Gastrocnemius medialis (tissue), 4 donors: ENCODE measurements at regions not wholly inside any gene's neighbourhood (a gene's known extent, or its start where the extent isn't known, plus 50 kb on each side); places are given as distances from the start of the nearest gene placed in this dataset.

ENCODE experiments used
- ATAC-seq, 2 donors: fragments of 150-250 bp; one replicate each; pipeline ENCODE4 v1.9.1; 2016
- DNase-seq, 2 donors: peaks; one replicate each; pipeline ENCODE4 v3.0.0-alpha.2; 2019
- H3K27ac ChIP-seq, 4 donors: fragments of 200-600 bp; sonication (generic); 1 replicate in 1 of 4; 2 replicates in 3 of 4; pipeline ENCODE4 v1.5.1; 2016 to 2018; ENCODE audit warnings: mild to moderate bottlenecking in 2 of 4, moderate library complexity in 1 of 4
- H3K27me3 ChIP-seq, 3 donors: fragments of 200-600 bp; sonication (generic) in 2 of 3; 1 replicate in 1 of 3; 2 replicates in 2 of 3; pipeline versions ENCODE4 v1.5.1 to v1.6.0; 2016 to 2019; ENCODE audit warnings: mild to moderate bottlenecking in 1 of 3, moderate library complexity in 1 of 3
- H3K36me3 ChIP-seq, 2 donors: fragments of 200-600 bp; sonication (generic) in 1 of 2; one replicate each; pipeline ENCODE4 v1.5.1; 2017 to 2018
- H3K4me1 ChIP-seq, 2 donors: fragments of 200-600 bp; sonication (generic) in 1 of 2; one replicate each; pipeline ENCODE4 v1.5.1; 2016 to 2017; ENCODE audit warnings: mild to moderate bottlenecking in 2 of 2
- H3K4me3 ChIP-seq, 4 donors: fragments of 200-600 bp; sonication (generic) in 3 of 4; 1 replicate in 1 of 4; 2 replicates in 3 of 4; pipeline ENCODE4 v1.5.1; 2016 to 2019; ENCODE audit warnings: mild to moderate bottlenecking in 2 of 4
- H3K9me3 ChIP-seq, 3 donors: fragments of 200-600 bp; sonication (generic) in 2 of 3; 1 replicate in 1 of 3; 2 replicates in 2 of 3; pipeline ENCODE4 v1.5.1; 2016 to 2019
- POLR2A ChIP-seq, 2 donors: fragments of 450-650 bp; IDR thresholded peaks; one replicate each; pipeline ENCODE4 v1.6.1; 2017; ENCODE audit warnings: antibody characterized with exemption in 2 of 2, mild to moderate bottlenecking in 2 of 2, moderate library complexity in 2 of 2
- in situ Hi-C, 4 donors: fragments of 200-750 bp; cut with MboI; loops; one replicate each; pipeline versions ENCODE4 v1.15.0 to v1.8.0; 2017; ENCODE audit warnings: low sequenced_read_pairs in 4 of 4
- intact Hi-C: fragments of 100-400 bp; cut with DNase I; formaldehyde crosslinking; loops from one replicate; pipeline ENCODE4 v1.15.1; 2023; ENCODE audit warnings: low total_unique reads
- TF ChIP-seq, protein P1 (sequence below), 5 experiments: fragments of 450-650 bp in 3 of 5; fragments of 200-600 bp in 2 of 5; sonication (generic) in 2 of 5; IDR thresholded peaks in 4 of 5; conservative IDR thresholded peaks in 1 of 5; 1 replicate in 4 of 5; 2 replicates in 1 of 5; pipeline ENCODE4 v1.5.1; 2016 to 2019; ENCODE audit warnings: antibody characterized with exemption in 5 of 5, mild to moderate bottlenecking in 3 of 5, moderate library complexity in 3 of 5

- H3K9me3 ChIP-seq: no peaks in the 10 kb centered on the region
- H3K4me3 ChIP-seq: no peak overlapping the region
- in situ Hi-C loops (no loop called here), intact Hi-C loops (no loop called here)
- no peak overlapping the region for H3K27ac ChIP-seq
- ATAC-seq (no peak), DNase-seq (no peak)
- no peaks in the 10 kb centered on the region for H3K36me3 ChIP-seq
- TF ChIP-seq POLR2A (IDR thresholded peaks at IDR 0.05): no peak
- TF ChIP-seq, protein P1, sequence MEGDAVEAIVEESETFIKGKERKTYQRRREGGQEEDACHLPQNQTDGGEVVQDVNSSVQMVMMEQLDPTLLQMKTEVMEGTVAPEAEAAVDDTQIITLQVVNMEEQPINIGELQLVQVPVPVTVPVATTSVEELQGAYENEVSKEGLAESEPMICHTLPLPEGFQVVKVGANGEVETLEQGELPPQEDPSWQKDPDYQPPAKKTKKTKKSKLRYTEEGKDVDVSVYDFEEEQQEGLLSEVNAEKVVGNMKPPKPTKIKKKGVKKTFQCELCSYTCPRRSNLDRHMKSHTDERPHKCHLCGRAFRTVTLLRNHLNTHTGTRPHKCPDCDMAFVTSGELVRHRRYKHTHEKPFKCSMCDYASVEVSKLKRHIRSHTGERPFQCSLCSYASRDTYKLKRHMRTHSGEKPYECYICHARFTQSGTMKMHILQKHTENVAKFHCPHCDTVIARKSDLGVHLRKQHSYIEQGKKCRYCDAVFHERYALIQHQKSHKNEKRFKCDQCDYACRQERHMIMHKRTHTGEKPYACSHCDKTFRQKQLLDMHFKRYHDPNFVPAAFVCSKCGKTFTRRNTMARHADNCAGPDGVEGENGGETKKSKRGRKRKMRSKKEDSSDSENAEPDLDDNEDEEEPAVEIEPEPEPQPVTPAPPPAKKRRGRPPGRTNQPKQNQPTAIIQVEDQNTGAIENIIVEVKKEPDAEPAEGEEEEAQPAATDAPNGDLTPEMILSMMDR (IDR thresholded peaks at IDR 0.05 in 4 of 5, conservative IDR thresholded peaks at IDR 0.05 in 1 of 5): no peak
- no peaks in the 10 kb centered on the region for H3K4me1 ChIP-seq
- no peaks in the 10 kb centered on the region for H3K27me3 ChIP-seq
Measured at GRCh38 chr1:65494671-65495070, 74.2 kb downstream of the LEPR start.

- TF ChIP-seq, protein P1 (IDR thresholded peaks at IDR 0.05 in 4 of 5, conservative IDR thresholded peaks at IDR 0.05 in 1 of 5): no peak
- no peak for TF ChIP-seq POLR2A (IDR thresholded peaks at IDR 0.05)
- in situ Hi-C loops: no loop called here
- no peak overlapping the region for H3K4me3 ChIP-seq
- no peaks in the 10 kb centered on the region for H3K36me3 ChIP-seq
- intact Hi-C loops: no loop called here
- H3K27me3 ChIP-seq: no peaks in the 10 kb centered on the region
- H3K4me1 ChIP-seq: no peaks in the 10 kb centered on the region
- H3K9me3 ChIP-seq: no peaks in the 10 kb centered on the region
- no peak for DNase-seq
- H3K27ac ChIP-seq: no peak overlapping the region
- no peak for ATAC-seq
Measured at GRCh38 chr1:65495137-65495536, 74.7 kb downstream of the LEPR start.

DNA sequence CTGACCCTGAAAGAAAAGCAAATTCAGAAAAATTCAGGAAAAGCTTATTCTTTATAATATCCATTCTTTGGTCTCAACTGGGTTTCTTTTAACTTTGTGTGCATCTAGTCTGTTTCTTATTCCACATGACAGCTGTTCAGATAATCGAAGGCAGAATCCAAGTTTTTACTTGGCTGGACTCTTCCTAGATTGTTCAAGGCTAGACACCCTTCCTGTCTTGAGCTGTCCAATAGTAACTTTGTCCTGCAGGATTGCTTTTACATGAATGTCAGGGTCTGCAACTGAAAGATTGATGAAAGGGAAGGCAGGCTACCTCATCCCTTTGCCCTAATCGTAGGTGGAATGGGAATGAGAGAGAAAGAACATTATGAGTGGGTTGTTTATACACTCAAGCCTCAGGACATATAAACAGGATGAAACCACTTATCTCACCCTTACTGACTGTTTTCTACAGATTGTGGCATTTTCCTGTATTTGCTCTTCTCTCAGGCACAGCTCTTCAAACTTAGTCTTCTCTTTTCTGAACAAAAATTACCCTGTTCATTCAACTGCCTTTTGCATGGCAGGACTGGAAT lies 76.9 kb downstream of the LEPR start:
- DNase-seq (no peak), ATAC-seq (no peak)
- in situ Hi-C loops (no loop called here), intact Hi-C loops (no loop called here)
- Histone ChIP-seq H3K27ac (no peak overlapping the region), H3K9me3 (no peaks in the 10 kb centered on the region), H3K27me3 (no peaks in the 10 kb centered on the region), H3K4me1 (no peaks in the 10 kb centered on the region), H3K36me3 (no peaks in the 10 kb centered on the region), H3K4me3 (no peak overlapping the region)
- TF ChIP-seq, protein P1 (IDR thresholded peaks at IDR 0.05 in 4 of 5, conservative IDR thresholded peaks at IDR 0.05 in 1 of 5): no peak
- no peak for TF ChIP-seq POLR2A (IDR thresholded peaks at IDR 0.05)

DNA sequence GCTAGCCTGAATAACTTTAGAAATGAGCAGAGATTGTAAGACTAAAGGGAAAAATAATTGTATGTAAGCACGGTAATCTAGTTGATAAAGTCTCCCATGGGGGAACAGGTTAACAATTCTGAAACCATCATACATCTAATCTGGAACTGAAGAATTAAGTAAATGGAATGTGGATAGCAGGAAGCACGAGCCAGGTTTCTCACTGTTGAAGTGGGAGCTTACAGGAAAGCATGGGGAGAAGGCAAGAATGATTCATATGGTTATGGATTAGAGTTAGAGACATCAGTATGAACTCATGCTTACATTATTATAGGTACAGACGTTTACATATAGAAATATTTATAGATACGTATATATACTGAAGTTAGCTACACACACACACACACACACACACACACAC lies 83.0 kb downstream of the LEPR start:
- ATAC-seq (no peak), DNase-seq (no peak)
- Histone ChIP-seq H3K9me3 (no peaks in the 10 kb centered on the region), H3K4me1 (no peaks in the 10 kb centered on the region), H3K27me3 (no peaks in the 10 kb centered on the region), H3K27ac (no peak overlapping the region), H3K4me3 (no peak overlapping the region), H3K36me3 (no peaks in the 10 kb centered on the region)
- no peak for TF ChIP-seq POLR2A (IDR thresholded peaks at IDR 0.05)
- TF ChIP-seq, protein P1 (IDR thresholded peaks at IDR 0.05 in 4 of 5, conservative IDR thresholded peaks at IDR 0.05 in 1 of 5): no peak
- intact Hi-C loops: no loop called here
- in situ Hi-C loops: no loop called here

GRCh38 chr1:65504263-65504662 lies 83.8 kb downstream of the LEPR start:
- no peak overlapping the region for H3K4me3 ChIP-seq
- in situ Hi-C loops: no loop called here

More at GRCh38 chr1:65504263-65504662, 83.8 kb downstream of the LEPR start:
- Histone ChIP-seq H3K36me3 (no peaks in the 10 kb centered on the region), H3K27me3 (no peaks in the 10 kb centered on the region), H3K9me3 (no peaks in the 10 kb centered on the region), H3K4me1 (no peaks in the 10 kb centered on the region), H3K27ac (no peak overlapping the region)
- TF ChIP-seq, protein P1 (IDR thresholded peaks at IDR 0.05 in 4 of 5, conservative IDR thresholded peaks at IDR 0.05 in 1 of 5): no peak
- TF ChIP-seq POLR2A (IDR thresholded peaks at IDR 0.05): no peak
- intact Hi-C loops: no loop called here
- DNase-seq (no peak), ATAC-seq (no peak)
